Heart left ventricle (tissue), 16 donors: ENCODE measurements at regions not wholly inside any gene's neighbourhood (a gene's known extent, or its start where the extent isn't known, plus 50 kb on each side); places are given as distances from the start of the nearest gene placed in this dataset.

Source experiments
- ATAC-seq, 4 donors: fragments of 200-7000 bp; cut with Tn5 transposase; one replicate each; pipeline ENCODE4 v1.9.1; 2020 to 2022; ENCODE audit warnings: moderate library complexity in 4 of 4, mild to moderate bottlenecking in 3 of 4, moderate number of reproducible peaks in 1 of 4
- DNase-seq, 5 donors: peaks; one replicate each; pipeline ENCODE4 v3.0.0-alpha.2; 2020
- H3K27ac ChIP-seq, 12 donors: fragments of 200-600 bp; sonication (generic) in 4 of 12; one replicate each; pipeline versions ENCODE4 v1.5.0 to v1.8.0; 2016 to 2022; ENCODE audit warnings: mild to moderate bottlenecking in 2 of 12
- H3K27me3 ChIP-seq, 9 donors: fragments of 200-600 bp; sonication (generic) in 2 of 9; one replicate each; pipeline versions ENCODE4 v1.5.1 to v1.8.0; 2016 to 2022; ENCODE audit warnings: mild to moderate bottlenecking in 3 of 9
- H3K36me3 ChIP-seq, 9 donors: fragments of 200-600 bp; sonication (generic) in 2 of 9; one replicate each; pipeline versions ENCODE4 v1.5.0 to v1.8.0; 2018 to 2022; ENCODE audit warnings: mild to moderate bottlenecking in 2 of 9
- H3K4me1 ChIP-seq, 12 donors: fragments of 200-600 bp; sonication (generic) in 4 of 12; one replicate each; pipeline versions ENCODE4 v1.5.0 to v1.8.0; 2016 to 2022; ENCODE audit warnings: mild to moderate bottlenecking in 3 of 12
- H3K4me3 ChIP-seq, 12 donors: fragments of 200-600 bp; sonication (generic) in 4 of 12; one replicate each; pipeline versions ENCODE4 v1.5.0 to v1.8.0; 2017 to 2022; ENCODE audit warnings: mild to moderate bottlenecking in 9 of 12, moderate library complexity in 4 of 12
- H3K9me3 ChIP-seq, 12 donors: fragments of 200-600 bp; sonication (generic) in 4 of 12; one replicate each; pipeline versions ENCODE4 v1.5.0 to v1.8.0; 2016 to 2022; ENCODE audit warnings: mild to moderate bottlenecking in 1 of 12
- CTCF ChIP-seq, 12 donors: fragments of 200-600 bp; sonication (generic) in 4 of 12; IDR thresholded peaks; one replicate each; pipeline versions ENCODE4 v1.5.0 to v1.8.0; 2018 to 2022; ENCODE audit warnings: antibody characterized with exemption in 12 of 12, mild to moderate bottlenecking in 5 of 12
- POLR2A ChIP-seq, 2 donors: fragments of 450-650 bp; IDR thresholded peaks; one replicate each; pipeline ENCODE4 v1.6.1; 2017; ENCODE audit warnings: antibody characterized with exemption in 2 of 2, mild to moderate bottlenecking in 2 of 2, moderate library complexity in 2 of 2
- WGBS, 4 donors: extraction: QIAGEN DNeasy Blood & Tissue Kit in 2 of 4; methylation state at CpG; one replicate each; pipeline versions ENCODE4 v1.1.5 to v1.1.7; 2013 to 2018; 5-methylcytosine and 5-hydroxymethylcytosine counted together
- intact Hi-C, 10 donors: fragments of 100-400 bp; cut with DNase I; formaldehyde crosslinking; loops; one replicate each; pipeline versions ENCODE4 v1.11.1 to v1.14.2; 2022
- donor health status: ischemic (EF 13 %, LVEDD 7.1; RV severe dilation, severe dysfunction).
- donor health status: healthy with polysubstance abuse.
- donor health status: DM: no; HTN: yes; CAD: no.
- donor health status: DM: no; HTN: no; CAD: no.
- donor health status: ischemic (EF 25% LVEDD 6.9; RV normal size, moderate dysfunction).
- donor health status: ischemic (EF 25% LVEDD 5.7; RV mildly dilated, moderate dysfunction).
- donor health status: healthy.
- donor health status: DM: yes; HTN: yes; CAD: no.
- donor health status: ischemic (EF 35%, LVEDD 5.7; RV mildly dilated, moderate dysfunction).
- donor health status: nonischemic (EF 11% LVEDD 7.7; RV severe dilation, severe dysfunction).
- donor health status: DM: yes; HTN: yes; CAD: no.
- donor health status: PGD.
- donor health status: ischemic (EF 29% LVEDD 5.4; RV normal size, mild dysfunction).
- donor health status: nonischemic (EF 23%, LVEDD 6.1; RV moderate dilation, normal function).

- intact Hi-C loops = no loop called here
- WGBS, 4 donors = 9 to 21% (median 18%) methylated on average over 5 of the region's 5 CpGs
- Histone ChIP-seq H3K27ac (no peak overlapping the region), H3K4me3 (no peak overlapping the region), H3K36me3 (no peaks in the 10 kb centered on the region), H3K4me1 (peaks cover 0 to 12% (median 0%) of the 10 kb centered on the region in 12 donors), H3K27me3 (peaks cover 0 to 12% (median 0%) of the 10 kb centered on the region in 9 donors), H3K9me3 (no peaks in the 10 kb centered on the region)
- no peak for TF ChIP-seq CTCF (IDR thresholded peaks at IDR 0.05)
- ATAC-seq (peak in 3 of 4 donors; percentile 45 to 58 (median 45)), DNase-seq (no peak)
Observed at GRCh38 chr10:121337427-121337826, 260.8 kb downstream of the FGFR2 start.

- intact Hi-C loops = no loop called here
- H3K36me3 ChIP-seq = no peaks in the 10 kb centered on the region
- peaks cover 0 to 12% (median 0%) of the 10 kb centered on the region in 12 donors for H3K4me1 ChIP-seq
- H3K27ac ChIP-seq = no peak overlapping the region
- H3K27me3 ChIP-seq = peaks cover 0 to 12% (median 0%) of the 10 kb centered on the region in 9 donors
- WGBS, 4 donors = 61 to 78% (median 69%) methylated on average over 8 to 9 of the region's 9 CpGs
- H3K4me3 ChIP-seq = no peak overlapping the region
- DNase-seq (no peak), ATAC-seq (peak in 1 of 4 donors; percentile 11)
- no peaks in the 10 kb centered on the region for H3K9me3 ChIP-seq
- no peak for TF ChIP-seq CTCF (IDR thresholded peaks at IDR 0.05)
- no peak for TF ChIP-seq POLR2A (IDR thresholded peaks at IDR 0.05)
Observed at GRCh38 chr10:121338206-121338980, 259.9 kb downstream of the FGFR2 start.

- intact Hi-C loops = no loop called here
- no peak for ATAC-seq
- no peak overlapping the region for H3K4me3 ChIP-seq
- DNase-seq = no peak
- H3K27ac ChIP-seq = no peak overlapping the region
- H3K9me3 ChIP-seq = no peaks in the 10 kb centered on the region
- WGBS, 4 donors = 62 to 66% (median 65%) methylated on average over 5 of the region's 5 CpGs
- no peaks in the 10 kb centered on the region for H3K36me3 ChIP-seq
- H3K27me3 ChIP-seq = peaks cover 0 to 9% (median 0%) of the 10 kb centered on the region in 9 donors
- no peak for TF ChIP-seq CTCF (IDR thresholded peaks at IDR 0.05)
- no peak for TF ChIP-seq POLR2A (IDR thresholded peaks at IDR 0.05)
- H3K4me1 ChIP-seq = peaks cover 0 to 12% (median 0%) of the 10 kb centered on the region in 12 donors
Observed at GRCh38 chr10:121339114-121339513, 259.1 kb downstream of the FGFR2 start.

- DNase-seq (no peak), ATAC-seq (no peak)
- Histone ChIP-seq H3K27me3 (peaks cover 0 to 9% (median 0%) of the 10 kb centered on the region in 9 donors), H3K9me3 (no peaks in the 10 kb centered on the region), H3K4me3 (no peak overlapping the region), H3K36me3 (no peaks in the 10 kb centered on the region), H3K4me1 (peaks cover 0 to 12% (median 0%) of the 10 kb centered on the region in 12 donors), H3K27ac (no peak overlapping the region)
- WGBS, 4 donors = 30 to 40% (median 32%) methylated on average over 7 of the region's 7 CpGs
- no peak for TF ChIP-seq POLR2A (IDR thresholded peaks at IDR 0.05)
- TF ChIP-seq CTCF (IDR thresholded peaks at IDR 0.05) = no peak
- intact Hi-C loops = no loop called here
Observed at GRCh38 chr10:121340271-121340831, 257.9 kb downstream of the FGFR2 start.
